ENCODE measurements at regions not wholly inside any gene's neighbourhood (a gene's known extent, or its start where the extent isn't known, plus 50 kb on each side); places are given as distances from the start of the nearest gene placed in this dataset.
"Not testable (repeated sequence)": the region's sequence is repeated elsewhere in the genome, so short reads cannot be mapped to it uniquely, and the experiment has no call there.

DNA sequence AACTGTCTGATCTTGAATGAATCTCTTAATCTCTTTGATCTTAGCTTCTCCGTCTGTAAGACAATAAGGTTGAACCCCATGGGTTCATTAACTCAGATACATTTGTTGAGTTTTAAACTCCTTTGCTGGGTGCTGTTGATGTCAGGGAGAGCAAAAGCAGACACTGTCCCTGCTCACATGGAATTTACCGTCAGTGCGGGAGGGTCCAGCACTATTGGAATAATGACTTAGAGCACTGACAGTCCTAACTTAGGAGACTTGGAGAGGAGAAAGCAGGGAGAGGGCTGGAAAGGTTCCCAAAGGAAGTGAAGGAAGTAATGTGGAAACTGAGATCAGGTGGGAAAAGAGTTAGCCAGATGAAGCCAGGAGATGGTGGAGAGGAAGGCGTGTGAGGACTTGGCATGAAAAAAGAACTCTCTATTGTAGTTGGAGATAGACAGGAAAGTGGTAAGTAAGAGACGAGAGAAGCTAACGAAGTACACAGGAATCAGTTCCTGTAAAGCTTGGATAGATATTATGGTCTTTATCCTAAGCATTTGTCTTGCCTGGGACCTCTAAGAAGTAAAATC lies 141.4 kb upstream of the SERTAD2 start:
- no peak for DNase-seq (ENCODE audit: low spot score)

DNA sequence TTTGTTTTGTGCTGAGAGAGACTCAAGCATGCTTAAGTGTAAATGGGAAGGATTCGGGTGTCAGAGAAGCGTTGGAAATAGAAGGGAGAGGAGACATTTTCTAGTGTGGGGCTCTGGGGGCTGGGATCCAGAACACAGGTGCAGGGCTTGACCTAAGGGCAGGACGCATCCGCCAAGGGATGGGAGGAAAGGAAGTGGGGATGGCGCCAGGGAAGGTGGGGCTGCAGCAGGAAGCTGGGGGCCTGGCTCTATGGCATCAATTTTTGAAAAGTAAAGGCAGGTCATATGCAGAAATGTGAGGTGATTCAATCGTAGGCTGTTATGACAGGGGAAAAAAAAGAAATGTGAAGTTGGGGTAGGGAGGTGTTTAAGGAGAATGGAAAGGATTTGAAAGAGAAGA lies 143.2 kb upstream of the SERTAD2 start:
- no peak for DNase-seq (ENCODE audit: low spot score)

DNA sequence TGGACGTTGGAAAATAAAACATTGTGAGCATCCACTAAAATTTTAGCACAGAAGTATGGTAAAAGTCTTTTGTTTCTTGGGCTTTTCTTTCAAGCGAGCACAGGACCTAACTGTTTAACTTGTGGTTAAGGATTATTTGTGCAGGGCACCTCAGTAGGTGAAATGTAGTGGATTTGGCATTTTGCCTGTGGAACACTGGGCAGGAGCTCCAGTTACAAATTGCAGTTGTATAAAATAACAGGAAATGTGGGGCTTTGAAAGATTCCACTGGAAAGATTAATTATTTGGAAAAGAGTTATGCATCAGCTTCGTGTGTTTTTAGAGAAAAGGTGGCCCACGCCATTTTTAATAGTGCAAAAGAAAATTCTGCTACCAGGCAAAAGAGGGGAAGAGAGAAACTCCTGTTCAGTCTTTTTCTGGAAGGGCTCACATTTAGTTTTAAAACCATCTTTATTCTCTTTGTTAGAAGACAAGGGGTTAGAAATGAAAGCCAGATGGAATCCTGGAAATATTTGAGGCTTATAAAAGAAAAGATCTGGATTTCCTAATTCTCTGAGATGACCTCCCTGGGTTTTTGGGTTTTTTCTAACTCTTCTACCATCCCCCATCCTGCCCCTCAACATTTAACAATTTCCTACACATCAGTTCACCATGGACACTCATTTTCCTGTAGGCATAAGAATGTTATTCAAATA lies 144.3 kb upstream of the SERTAD2 start:
- no peak for DNase-seq (ENCODE audit: low spot score)

DNA sequence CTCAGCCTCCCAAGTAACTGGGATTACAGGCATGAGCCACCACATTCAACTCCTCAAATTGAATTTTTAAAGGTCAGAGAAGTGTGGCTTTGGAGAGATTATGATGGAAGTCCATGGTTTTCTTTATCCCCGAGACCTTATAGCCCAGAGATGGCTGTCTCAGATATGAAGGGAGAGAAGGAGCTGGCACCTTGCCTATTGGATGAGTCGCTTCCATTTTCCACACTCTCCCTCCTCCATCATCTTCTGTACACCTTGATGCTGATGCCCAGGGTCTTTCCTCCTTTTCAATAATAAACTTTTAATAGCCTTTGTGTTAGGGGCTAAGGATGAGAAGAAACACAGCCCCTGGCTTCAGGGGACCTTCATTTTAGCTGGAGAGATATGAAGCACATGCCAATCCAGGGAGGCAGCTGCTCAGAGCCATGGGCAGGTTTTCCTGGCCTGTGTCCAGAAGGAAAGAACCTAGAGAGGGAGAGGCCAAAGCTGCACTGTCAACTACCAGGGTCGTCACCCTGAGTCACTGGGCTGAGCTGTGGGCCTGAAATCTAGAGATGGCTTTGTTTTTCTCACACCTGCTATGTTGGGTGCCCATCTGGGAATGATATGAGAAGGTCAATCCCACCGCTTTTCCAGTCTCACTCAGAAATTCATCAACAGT lies 146.0 kb upstream of the SERTAD2 start:
- no peak for DNase-seq (ENCODE audit: low spot score)

DNA sequence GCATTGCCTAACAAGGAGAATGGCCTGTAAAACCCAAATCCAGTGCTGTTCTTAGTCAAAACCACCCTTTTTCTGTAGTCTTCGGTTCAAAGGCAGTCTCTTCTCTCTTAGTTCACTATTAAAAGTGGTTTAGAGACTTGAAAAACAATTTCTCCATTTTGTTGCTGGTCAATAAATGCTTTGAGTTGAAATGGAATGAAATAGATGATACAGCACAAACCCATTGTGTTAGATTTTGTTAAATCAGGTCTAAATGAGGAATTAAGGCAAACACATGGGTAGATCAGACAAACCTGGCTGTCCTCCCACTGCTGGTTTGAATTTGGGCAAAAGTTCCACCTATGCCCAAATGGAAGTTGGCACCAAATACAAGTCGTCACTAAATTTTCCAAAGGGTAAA lies 150.1 kb upstream of the SERTAD2 start:
- no peak for DNase-seq (ENCODE audit: low spot score)

DNA sequence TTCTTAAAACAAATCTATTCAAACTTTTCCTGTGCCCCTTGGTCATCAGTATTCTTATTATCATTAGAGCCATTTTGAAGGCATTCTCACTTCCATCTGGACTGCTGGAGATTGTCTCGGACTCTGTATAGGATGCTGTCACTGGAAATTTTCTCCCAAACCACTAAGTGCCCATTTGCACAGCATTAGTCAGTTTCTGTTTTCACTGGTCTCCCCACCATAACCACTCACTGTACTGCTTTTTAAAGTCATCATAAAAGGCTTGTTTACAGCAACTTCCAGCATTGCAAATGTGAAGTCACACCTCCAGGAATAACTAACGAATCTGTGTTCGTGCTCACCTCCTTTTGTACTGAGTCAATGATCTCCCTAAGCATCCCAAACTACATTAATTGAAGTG lies 150.9 kb upstream of the SERTAD2 start:
- no peak for DNase-seq (ENCODE audit: low spot score)

DNA sequence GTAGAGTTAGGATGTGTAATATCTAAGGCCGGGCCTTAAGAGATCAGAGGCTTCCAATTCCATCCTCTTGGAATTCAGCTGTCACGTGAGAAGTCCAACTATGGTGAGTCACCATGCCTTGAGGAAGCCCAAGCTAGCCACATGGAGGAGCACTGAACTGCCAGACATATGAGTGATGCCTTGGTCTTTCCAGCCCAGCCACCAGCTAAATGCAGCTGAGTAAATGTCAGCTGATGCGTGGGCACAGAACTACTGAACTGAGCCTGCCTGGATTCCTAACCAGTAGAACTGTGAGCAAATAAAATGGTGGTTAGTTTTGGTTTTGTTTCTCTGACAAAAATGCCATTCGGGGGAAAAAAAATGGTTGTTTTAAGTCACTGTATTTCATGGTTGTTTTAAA lies 153.7 kb upstream of the SERTAD2 start:
- no peak for DNase-seq (ENCODE audit: low spot score)

DNA sequence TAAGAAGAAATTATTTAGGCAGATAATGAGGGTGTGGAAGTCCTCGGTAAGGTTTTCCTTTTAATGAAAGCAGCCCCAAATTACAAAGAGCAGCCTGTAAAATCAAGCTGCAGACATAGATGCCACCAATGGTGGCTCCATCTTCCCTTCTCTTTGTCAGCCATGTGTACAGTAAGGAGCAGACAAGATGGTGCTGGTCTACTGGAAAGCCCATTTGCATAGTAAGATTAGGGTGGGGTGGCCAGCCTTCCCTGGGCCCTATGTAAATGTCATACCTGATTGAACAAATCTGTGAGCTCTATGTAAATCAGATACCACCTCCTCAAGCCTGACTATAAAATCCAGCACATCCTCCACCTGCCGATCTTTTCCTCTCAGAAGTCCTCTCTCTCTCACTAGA lies 154.4 kb upstream of the SERTAD2 start:
- DNase-seq (ENCODE audit: low spot score): no peak

DNA sequence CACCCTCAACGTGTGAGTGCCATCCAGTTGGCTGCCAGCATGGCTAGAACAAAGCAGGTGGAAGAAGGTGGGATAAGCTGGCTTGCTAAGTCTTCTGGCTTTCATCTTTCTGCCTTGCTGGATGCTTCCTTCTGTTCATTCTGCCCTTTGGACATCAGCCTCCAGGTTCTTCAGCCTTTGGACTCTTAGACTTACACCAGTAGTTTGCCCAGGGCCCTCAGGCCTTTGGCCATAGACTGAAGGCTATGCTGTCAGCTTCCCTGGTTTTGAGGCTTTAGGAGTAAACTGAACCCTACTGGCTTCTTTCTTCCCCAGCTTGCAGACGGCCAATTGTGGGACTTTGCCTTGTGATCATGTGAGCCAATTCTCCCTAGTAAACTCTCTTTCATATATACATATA lies 155.0 kb upstream of the SERTAD2 start:
- no peak for DNase-seq (ENCODE audit: low spot score)

DNA sequence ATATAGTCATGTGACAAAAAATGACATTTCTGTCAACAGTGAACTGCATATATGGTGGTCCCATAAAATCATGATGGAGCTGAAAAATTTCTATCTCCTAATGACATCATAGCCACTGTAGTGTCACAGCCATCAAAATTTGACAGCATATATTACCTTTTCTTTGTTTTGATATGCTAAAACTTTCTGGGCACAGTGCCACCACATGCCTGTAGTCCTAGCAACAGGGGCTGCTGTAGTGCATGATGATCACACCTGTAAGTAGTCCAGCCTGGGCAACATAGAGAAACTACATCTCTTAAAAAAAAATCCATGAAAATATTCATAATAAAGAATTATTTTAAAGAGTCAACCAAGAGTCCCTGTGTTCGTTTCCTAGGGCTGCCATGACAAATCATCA lies 155.5 kb upstream of the SERTAD2 start:
- DNase-seq (ENCODE audit: low spot score): no peak

DNA sequence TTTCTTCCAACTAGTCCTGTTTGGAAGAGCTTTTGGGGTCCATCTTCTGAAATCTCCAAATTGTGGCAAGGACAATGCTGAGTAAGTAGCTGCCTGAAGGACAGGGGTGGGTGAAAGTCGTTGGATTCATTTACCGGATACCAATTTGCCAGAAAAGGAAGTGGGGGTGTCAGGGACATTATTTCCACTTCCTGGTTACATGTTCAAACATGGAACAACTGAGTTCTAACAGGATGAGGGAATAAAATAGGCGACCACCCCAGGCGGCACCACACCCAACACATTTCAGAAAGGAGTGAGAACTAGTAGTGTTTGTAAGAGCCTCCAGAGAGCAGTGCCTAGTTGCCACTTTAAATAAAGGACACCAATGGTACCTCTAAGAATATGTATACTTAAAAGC lies 158.6 kb upstream of the SERTAD2 start:
- DNase-seq (ENCODE audit: low spot score): no peak

DNA sequence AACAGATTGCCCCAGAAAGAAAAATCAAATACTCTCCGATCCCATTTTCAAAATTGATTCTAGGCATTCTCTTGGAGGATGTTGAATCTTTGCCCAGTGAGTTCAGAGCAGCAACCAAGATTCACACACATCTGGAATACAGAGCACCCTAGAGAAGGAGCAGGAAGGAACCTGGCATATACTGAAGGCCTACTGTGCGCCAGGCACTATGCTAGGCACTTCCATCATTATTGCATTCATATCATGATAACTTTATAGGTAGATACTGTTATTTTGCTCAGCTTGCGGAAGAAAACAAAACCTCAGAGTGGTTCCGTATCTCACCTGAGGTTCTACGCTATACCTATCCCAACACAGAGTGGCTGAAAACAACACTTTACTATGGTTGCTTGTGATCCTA lies 160.3 kb upstream of the SERTAD2 start:
- no peak for DNase-seq (ENCODE audit: low spot score)

DNA sequence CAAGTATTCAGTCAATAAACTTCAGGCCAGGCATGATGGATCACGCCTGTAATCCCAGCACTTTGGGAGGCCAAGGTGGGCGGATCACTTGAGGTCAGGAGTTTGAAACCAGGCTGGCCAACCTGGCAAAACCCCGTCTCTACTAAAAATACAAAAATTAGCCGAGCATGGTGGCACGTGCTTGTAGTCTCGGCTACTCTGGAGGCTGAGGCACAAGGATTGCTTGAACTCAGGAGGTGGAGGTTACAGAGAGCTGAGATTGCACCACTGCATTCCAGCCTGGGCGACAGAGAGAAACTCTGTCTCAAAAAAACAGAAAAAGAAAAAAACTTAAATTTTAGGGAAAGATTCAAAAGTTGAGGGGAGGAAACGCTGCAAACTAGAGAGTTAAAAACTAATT lies 162.8 kb upstream of the SERTAD2 start:
- DNase-seq (ENCODE audit: low spot score): not testable (repeated sequence)

DNA sequence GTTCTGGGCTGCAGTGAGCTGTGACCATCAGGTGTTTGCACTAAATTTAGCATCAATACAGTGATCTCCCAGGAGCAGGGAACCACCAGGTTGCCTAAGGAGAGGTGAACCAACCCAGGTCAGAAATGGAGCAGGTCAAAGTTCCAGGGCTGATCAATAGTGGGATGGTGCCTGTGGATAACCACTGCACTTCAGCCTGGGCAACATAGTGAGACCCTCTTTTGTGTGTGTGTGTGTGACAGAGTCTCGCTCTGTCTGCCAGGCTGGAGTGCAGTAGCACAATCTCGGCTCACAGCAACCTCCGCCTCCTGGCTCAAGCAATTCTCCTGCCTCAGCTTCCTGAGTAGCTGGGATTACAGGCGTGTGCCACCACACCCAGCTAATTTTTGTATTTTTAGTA lies 163.7 kb upstream of the SERTAD2 start:
- no peak for DNase-seq (ENCODE audit: low spot score)

DNA sequence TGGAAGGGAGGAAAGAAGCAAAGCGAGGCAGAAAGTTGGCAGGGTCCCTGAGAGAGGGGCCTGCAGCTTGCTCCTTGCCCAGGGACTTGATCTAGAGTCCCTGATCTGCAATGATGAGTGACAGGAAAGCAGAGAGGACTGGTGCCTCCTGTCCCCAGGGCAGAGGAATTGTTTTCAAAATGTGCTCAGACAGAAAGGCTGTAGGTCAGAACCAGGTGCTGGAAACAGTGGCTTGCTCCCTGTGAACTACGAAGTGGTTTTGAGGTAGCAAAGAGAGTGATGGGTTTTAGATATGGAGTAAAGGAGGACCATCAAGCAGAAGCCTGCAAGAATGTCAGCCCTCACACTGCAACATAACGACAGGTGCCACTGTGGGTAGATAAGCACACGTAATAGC lies 164.9 kb upstream of the SERTAD2 start:
- DNase-seq (ENCODE audit: low spot score): no peak

DNA sequence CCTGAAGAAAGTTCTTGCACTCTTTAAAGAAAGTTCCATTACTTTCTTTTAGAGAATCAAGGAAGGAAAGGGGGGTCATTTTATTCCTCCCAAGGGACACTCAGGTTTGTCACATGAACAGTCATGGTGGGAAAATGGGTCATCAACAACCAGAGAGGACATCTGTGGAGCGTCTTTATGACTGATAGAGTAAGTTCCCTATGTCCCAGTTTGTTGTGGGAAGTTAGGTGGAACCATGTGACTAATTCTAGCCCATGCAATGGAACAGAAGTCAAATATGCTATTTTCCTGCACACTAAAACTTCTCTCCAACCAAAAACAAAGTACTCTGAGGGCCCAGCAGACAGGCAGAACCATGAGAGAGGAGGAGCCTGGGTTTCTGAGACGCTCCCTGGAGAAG lies 165.6 kb upstream of the SERTAD2 start:
- no peak for DNase-seq (ENCODE audit: low spot score)

DNA sequence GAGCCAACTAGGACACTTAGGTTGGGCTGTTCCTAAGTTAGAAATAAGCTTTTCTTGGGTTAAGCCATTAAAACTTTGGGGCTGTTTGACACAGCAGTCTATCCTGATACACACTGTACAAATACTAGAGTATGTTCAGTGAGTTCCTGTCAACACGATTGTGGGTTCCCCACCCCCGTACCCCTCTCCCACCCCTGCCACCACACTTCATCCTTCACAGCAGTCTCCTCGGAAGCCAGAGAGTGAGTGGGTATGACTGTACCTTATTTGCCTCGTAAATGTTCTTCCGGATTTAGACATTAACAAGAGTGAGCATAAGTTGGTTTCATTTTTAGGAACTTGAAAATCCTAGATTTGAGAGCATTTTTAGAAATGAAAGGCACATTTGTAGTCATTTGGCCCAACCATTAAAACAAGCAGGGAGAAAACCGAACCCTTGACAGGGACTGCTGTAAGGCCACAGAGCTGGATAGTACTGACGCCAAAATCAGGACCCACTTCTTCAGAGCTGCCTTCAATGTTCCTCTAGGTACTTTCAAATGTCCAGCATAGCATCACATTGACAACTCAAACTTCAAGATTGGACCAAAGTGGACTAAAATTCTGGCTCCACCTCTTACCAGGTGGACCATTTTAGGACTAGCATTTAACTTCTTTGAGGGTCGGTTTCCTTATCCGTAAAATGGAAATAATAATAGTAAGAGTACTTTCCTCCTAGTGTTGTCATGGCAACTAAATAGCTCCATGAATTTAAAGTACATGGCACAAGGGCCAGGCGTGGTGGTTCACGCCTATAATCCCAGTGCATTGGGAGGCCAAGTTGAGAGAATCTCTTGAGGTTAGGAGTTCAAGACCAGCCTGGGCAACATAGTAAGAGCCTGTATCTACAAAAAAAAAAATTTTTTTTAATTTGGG lies 166.3 kb upstream of the SERTAD2 start:
- DNase-seq (ENCODE audit: low spot score): no peak

DNA sequence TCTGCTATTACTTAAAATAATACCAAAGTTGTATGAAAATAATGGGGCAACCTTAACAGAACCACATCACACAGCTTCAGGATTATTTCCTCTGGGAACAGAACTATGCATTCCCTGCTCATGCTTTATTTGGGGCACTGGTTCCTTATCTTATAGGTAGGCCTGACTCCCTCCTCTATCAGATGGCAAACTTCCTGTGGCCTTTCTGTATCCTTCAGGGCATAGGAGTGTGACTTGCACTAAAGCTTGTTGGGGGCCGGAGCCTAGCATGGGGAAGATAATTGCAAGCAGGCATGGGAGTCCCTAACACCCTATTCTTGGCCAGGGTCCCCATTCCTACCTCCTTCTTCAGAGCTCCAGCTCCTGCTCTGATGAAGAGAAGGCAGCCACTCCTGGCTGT lies 167.2 kb upstream of the SERTAD2 start:
- no peak for DNase-seq (ENCODE audit: low spot score)

DNA sequence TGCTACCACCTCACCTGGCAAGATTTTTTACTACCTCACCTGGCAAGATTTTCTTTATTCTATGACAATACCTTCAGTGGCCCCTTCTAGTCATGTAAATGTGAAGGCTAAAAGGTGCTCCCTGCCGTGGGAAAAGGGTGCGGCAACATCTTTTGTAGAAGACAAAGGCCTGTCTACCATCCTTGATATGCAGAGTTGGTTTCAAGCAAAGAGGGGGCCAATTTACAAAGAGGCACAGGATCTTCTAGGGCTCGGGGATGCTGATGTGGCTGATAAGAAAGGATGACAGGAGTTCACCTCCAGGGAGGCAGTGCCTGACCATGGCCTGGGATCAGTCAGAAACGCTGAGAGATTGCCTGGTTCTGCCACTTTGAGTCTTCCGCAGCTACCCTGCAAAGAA lies 165.4 kb upstream of the SLC1A4 start:
- no peak for DNase-seq (ENCODE audit: low spot score)

DNA sequence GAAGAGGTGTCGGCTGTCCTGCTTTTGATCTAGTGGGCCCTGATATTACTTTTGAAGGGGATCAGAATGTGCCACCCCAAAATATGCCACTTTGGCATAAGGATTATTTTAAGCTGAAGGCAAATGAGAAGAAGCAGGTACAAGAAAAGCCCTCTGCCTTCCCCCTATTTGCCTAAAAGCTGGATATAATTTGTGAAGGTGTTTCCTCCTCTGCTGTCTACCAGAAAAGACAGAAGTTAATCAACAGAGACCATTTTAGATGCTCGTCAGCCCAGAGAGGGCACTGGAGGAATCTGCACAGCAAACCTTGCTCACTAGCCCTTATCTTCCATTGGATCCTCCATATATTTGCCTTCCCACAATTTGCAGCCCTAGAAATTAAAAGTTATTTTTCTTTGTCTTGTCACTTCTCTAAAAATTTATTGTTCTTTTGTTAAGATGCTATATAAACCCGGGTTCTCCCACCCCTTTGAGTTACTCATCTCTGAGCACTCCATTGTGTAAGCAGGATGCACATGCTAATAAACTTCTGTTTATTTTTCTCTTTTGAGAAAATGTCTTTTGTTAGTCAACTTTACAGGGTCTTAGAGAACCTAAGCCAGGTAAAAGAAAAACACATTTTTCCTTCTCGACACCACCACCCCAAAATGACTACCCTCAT lies 163.2 kb upstream of the SLC1A4 start:
- no peak for DNase-seq (ENCODE audit: low spot score)

DNA sequence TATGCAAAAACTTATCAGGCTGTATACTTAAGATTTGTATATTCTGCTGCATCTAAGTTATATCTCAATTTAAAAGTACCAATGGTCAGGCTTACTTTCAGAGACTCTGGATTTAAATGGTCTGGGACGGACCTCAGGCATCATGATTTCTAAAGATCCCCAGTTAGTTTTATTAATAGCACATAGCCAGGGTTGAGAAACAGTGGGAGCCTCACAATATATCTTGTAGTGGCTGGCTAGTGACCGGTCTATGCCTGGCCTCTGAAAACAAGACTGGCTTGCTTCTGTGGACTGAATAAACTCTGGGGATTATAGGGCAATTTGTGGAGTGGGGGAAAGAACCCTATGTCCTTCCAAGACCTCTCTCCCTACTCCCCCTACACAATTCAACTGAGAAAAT lies 162.5 kb upstream of the SLC1A4 start:
- DNase-seq (ENCODE audit: low spot score): no peak

DNA sequence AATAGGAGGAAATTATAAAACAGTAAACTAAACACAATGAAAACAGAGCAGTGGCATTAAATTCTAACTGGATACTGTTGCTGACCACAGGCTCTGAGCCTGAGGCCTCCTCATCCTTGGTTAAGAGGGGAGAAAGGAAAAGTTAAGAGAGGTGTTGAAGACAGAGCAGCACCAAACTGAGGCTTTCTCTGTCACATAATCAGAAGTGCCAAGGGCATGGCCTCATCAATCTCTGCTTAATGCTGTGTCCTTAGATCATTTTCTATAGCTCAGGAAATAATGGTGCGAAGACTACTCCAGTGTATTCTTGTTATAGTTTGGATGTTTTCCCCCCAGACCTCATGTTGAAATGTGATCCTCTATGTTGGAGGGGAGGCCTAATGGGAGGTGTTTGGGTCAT lies 160.9 kb upstream of the SLC1A4 start:
- DNase-seq (ENCODE audit: low spot score): no peak

Measured in ecto neural progenitor cell (in vitro differentiated cells).